Prostate gland (tissue), 2 donors: ENCODE measurements at regions not wholly inside any gene's neighbourhood (a gene's known extent, or its start where the extent isn't known, plus 50 kb on each side); places are given as distances from the start of the nearest gene placed in this dataset.

Experiments
- POLR2A ChIP-seq: fragments of 450-650 bp; IDR thresholded peaks from one replicate; pipeline ENCODE4 v1.6.1; 2016; ENCODE audit warnings: antibody characterized with exemption, mild to moderate bottlenecking
- POLR2AphosphoS5 ChIP-seq: sonication (generic); formaldehyde crosslinking; IDR thresholded peaks from one replicate; pipeline ENCODE4 v1.6.1; 2017; ENCODE audit warnings: antibody characterized with exemption
- TF ChIP-seq, protein P1 (sequence below), 4 experiments: fragments of 200-600 bp in 2 of 4; fragments of 450-650 bp in 2 of 4; sonication (generic) in 2 of 4; IDR thresholded peaks; 1 replicate in 3 of 4; 2 replicates in 1 of 4; pipeline ENCODE4 v1.5.1; 2016 to 2019; ENCODE audit warnings: antibody characterized with exemption in 4 of 4, mild to moderate bottlenecking in 2 of 4, moderate library complexity in 2 of 4

DNA sequence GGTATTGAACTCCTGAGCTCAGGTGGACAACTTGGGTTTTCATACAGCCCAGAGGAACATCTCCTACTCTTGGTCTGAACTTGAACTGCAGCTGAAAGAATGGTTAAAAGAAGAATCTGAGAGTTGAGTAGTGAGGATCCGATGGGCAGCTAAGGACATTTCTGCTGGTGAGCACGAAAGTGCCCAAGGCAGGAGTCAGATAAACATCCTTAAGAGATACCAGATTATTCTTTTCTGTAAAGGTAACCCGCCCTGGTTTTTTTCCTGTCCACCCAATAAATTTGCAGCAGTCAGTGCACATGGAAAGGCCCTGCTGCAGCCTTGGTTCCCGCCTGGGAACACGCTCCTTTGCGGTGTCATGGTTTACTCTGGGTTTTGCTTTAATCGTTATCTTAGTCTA is 78.4 kb upstream of the ARHGEF7 start:
- no peak for TF ChIP-seq POLR2AphosphoS5
- TF ChIP-seq, protein P1, sequence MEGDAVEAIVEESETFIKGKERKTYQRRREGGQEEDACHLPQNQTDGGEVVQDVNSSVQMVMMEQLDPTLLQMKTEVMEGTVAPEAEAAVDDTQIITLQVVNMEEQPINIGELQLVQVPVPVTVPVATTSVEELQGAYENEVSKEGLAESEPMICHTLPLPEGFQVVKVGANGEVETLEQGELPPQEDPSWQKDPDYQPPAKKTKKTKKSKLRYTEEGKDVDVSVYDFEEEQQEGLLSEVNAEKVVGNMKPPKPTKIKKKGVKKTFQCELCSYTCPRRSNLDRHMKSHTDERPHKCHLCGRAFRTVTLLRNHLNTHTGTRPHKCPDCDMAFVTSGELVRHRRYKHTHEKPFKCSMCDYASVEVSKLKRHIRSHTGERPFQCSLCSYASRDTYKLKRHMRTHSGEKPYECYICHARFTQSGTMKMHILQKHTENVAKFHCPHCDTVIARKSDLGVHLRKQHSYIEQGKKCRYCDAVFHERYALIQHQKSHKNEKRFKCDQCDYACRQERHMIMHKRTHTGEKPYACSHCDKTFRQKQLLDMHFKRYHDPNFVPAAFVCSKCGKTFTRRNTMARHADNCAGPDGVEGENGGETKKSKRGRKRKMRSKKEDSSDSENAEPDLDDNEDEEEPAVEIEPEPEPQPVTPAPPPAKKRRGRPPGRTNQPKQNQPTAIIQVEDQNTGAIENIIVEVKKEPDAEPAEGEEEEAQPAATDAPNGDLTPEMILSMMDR (IDR thresholded peaks at IDR 0.05): no peak
- no peak for TF ChIP-seq POLR2A
